Testis (tissue), 2 donors: ENCODE measurements at regions not wholly inside any gene's neighbourhood (a gene's known extent, or its start where the extent isn't known, plus 50 kb on each side); places are given as distances from the start of the nearest gene placed in this dataset.

Experiments used
- DNase-seq: peaks from one replicate; pipeline ENCODE4 v3.0.0-alpha.2; 2019
- H3K27ac ChIP-seq, 2 donors: fragments of 200-600 bp; sonication (generic); one replicate each; pipeline ENCODE4 v1.5.1; 2019
- H3K27me3 ChIP-seq: fragments of 200-600 bp; sonication (generic); one replicate; pipeline ENCODE4 v1.5.1; 2019
- H3K36me3 ChIP-seq: fragments of 200-600 bp; sonication (generic); one replicate; pipeline ENCODE4 v1.5.1; 2017; ENCODE audit warnings: low read depth; ENCODE audit errors: missing control alignments
- H3K4me1 ChIP-seq: fragments of 200-600 bp; sonication (generic); one replicate; pipeline ENCODE4 v1.5.1; 2019
- H3K4me3 ChIP-seq, 2 donors: fragments of 200-600 bp; sonication (generic); one replicate each; pipeline ENCODE4 v1.5.1; 2017 to 2019
- H3K9me3 ChIP-seq: fragments of 200-600 bp; sonication (generic); one replicate; pipeline ENCODE4 v1.5.1; 2017
- POLR2A ChIP-seq: fragments of 450-650 bp; IDR thresholded peaks from one replicate; pipeline ENCODE4 v1.6.1; 2017; ENCODE audit warnings: antibody characterized with exemption, mild to moderate bottlenecking, moderate library complexity
- WGBS, 2 donors: methylation state at CpG; one replicate each; pipeline ENCODE4 v1.1.5; 2018; 5-methylcytosine and 5-hydroxymethylcytosine counted together
- intact Hi-C: fragments of 100-400 bp; cut with DNase I; formaldehyde crosslinking; loops from one replicate; pipeline ENCODE4 v1.15.1; 2023; ENCODE audit warnings: low total_unique reads
- TF ChIP-seq, protein P1 (sequence below), 3 experiments: fragments of 450-650 bp in 2 of 3; fragments of 200-600 bp in 1 of 3; sonication (generic) in 1 of 3; IDR thresholded peaks; one replicate each; pipeline ENCODE4 v1.5.1; 2016 to 2019; ENCODE audit warnings: antibody characterized with exemption in 3 of 3, mild to moderate bottlenecking in 2 of 3, moderate library complexity in 1 of 3

GRCh38 chr4:73348185-73348584, 55.9 kb upstream of the ALB start:
- Histone ChIP-seq H3K36me3 (no peaks in the 10 kb centered on the region), H3K27ac (no peak overlapping the region), H3K9me3 (no peaks in the 10 kb centered on the region), H3K4me1 (no peaks in the 10 kb centered on the region), H3K27me3 (no peaks in the 10 kb centered on the region), H3K4me3 (no peak overlapping the region)
- DNase-seq, result no peak
- TF ChIP-seq, protein P1, sequence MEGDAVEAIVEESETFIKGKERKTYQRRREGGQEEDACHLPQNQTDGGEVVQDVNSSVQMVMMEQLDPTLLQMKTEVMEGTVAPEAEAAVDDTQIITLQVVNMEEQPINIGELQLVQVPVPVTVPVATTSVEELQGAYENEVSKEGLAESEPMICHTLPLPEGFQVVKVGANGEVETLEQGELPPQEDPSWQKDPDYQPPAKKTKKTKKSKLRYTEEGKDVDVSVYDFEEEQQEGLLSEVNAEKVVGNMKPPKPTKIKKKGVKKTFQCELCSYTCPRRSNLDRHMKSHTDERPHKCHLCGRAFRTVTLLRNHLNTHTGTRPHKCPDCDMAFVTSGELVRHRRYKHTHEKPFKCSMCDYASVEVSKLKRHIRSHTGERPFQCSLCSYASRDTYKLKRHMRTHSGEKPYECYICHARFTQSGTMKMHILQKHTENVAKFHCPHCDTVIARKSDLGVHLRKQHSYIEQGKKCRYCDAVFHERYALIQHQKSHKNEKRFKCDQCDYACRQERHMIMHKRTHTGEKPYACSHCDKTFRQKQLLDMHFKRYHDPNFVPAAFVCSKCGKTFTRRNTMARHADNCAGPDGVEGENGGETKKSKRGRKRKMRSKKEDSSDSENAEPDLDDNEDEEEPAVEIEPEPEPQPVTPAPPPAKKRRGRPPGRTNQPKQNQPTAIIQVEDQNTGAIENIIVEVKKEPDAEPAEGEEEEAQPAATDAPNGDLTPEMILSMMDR (IDR thresholded peaks at IDR 0.05), result no peak
- TF ChIP-seq POLR2A, result no peak
- intact Hi-C loops, result no loop called here

- no peak for DNase-seq
- H3K9me3 ChIP-seq, result no peaks in the 10 kb centered on the region
- no peak for TF ChIP-seq POLR2A
- TF ChIP-seq, protein P1 (IDR thresholded peaks at IDR 0.05), result no peak
- no peaks in the 10 kb centered on the region for H3K27me3 ChIP-seq
- no peak overlapping the region for H3K27ac ChIP-seq
- H3K36me3 ChIP-seq, result no peaks in the 10 kb centered on the region
- no peaks in the 10 kb centered on the region for H3K4me1 ChIP-seq
- H3K4me3 ChIP-seq, result no peak overlapping the region
- intact Hi-C loops, result no loop called here
Observed at GRCh38 chr4:73347497-73347896, 56.6 kb upstream of the ALB start.

- DNase-seq, result no peak
- no peak overlapping the region for H3K4me3 ChIP-seq
- H3K36me3 ChIP-seq, result no peaks in the 10 kb centered on the region
- no peaks in the 10 kb centered on the region for H3K27me3 ChIP-seq
- no peak overlapping the region for H3K27ac ChIP-seq
- intact Hi-C loops, result no loop called here
- TF ChIP-seq POLR2A, result no peak
- TF ChIP-seq, protein P1 (IDR thresholded peaks at IDR 0.05), result no peak
- H3K9me3 ChIP-seq, result no peaks in the 10 kb centered on the region
- no peaks in the 10 kb centered on the region for H3K4me1 ChIP-seq
- 57 to 60% methylated on average over 4 of the region's 4 CpGs for WGBS, 2 donors
Observed at GRCh38 chr4:73345399-73345975, 58.6 kb upstream of the ALB start.

- Histone ChIP-seq H3K4me3 (no peak overlapping the region), H3K27ac (no peak overlapping the region), H3K4me1 (no peaks in the 10 kb centered on the region), H3K9me3 (no peaks in the 10 kb centered on the region), H3K27me3 (no peaks in the 10 kb centered on the region), H3K36me3 (no peaks in the 10 kb centered on the region)
- WGBS, 2 donors, result 86 to 89% methylated on average over 1 of the region's 1 CpG
- intact Hi-C loops, result no loop called here
- no peak for DNase-seq
- TF ChIP-seq POLR2A, result no peak
- TF ChIP-seq, protein P1 (IDR thresholded peaks at IDR 0.05), result no peak
Observed at GRCh38 chr4:73344106-73344505, 60.0 kb upstream of the ALB start.

- no peak overlapping the region for H3K27ac ChIP-seq
- H3K9me3 ChIP-seq, result no peaks in the 10 kb centered on the region
- TF ChIP-seq, protein P1 (IDR thresholded peaks at IDR 0.05), result no peak
- TF ChIP-seq POLR2A, result no peak
- 95 to 98% methylated on average over 4 of the region's 4 CpGs for WGBS, 2 donors
- intact Hi-C loops, result no loop called here
- no peaks in the 10 kb centered on the region for H3K36me3 ChIP-seq
- DNase-seq, result no peak
- no peaks in the 10 kb centered on the region for H3K27me3 ChIP-seq
- H3K4me3 ChIP-seq, result no peak overlapping the region
- no peaks in the 10 kb centered on the region for H3K4me1 ChIP-seq
Observed at GRCh38 chr4:73343432-73343831, 60.7 kb upstream of the ALB start.
